Upper lobe of left lung (tissue), 6 donors: ENCODE measurements at regions not wholly inside any gene's neighbourhood (a gene's known extent, or its start where the extent isn't known, plus 50 kb on each side); places are given as distances from the start of the nearest gene placed in this dataset.

Source experiments
- ATAC-seq, 2 donors: fragments of 200-7000 bp; cut with Tn5 transposase; one replicate each; pipeline ENCODE4 v1.9.1; 2022; ENCODE audit warnings: mild to moderate bottlenecking in 2 of 2, moderate library complexity in 2 of 2; ENCODE audit not compliant: low FRiP score in 2 of 2
- DNase-seq, 2 donors: peaks; one replicate each; pipeline ENCODE4 v3.0.0-alpha.2; 2019 to 2020
- H3K27ac ChIP-seq, 4 donors: fragments of 200-600 bp; sonication (generic); one replicate each; pipeline ENCODE4 v1.5.1; 2016 to 2019
- H3K27me3 ChIP-seq, 4 donors: fragments of 200-600 bp; sonication (generic); one replicate each; pipeline ENCODE4 v1.5.1; 2017 to 2019
- H3K36me3 ChIP-seq, 4 donors: fragments of 200-600 bp; sonication (generic); one replicate each; pipeline ENCODE4 v1.5.1; 2016 to 2019
- H3K4me1 ChIP-seq, 4 donors: fragments of 200-600 bp; sonication (generic); one replicate each; pipeline ENCODE4 v1.5.1; 2018 to 2019
- H3K4me3 ChIP-seq, 4 donors: fragments of 200-600 bp; sonication (generic); one replicate each; pipeline ENCODE4 v1.5.1; 2017 to 2019; ENCODE audit warnings: mild to moderate bottlenecking in 2 of 4, moderate library complexity in 1 of 4
- H3K9me3 ChIP-seq, 4 donors: fragments of 200-600 bp; sonication (generic); one replicate each; pipeline ENCODE4 v1.5.1; 2018 to 2019
- EP300 ChIP-seq, 4 donors: sonication (generic); formaldehyde crosslinking; IDR thresholded peaks; one replicate each; pipeline ENCODE4 v1.5.1; 2017; ENCODE audit warnings: antibody characterized with exemption in 4 of 4, control low read depth in 2 of 4
- POLR2A ChIP-seq, 4 donors: fragments of 450-650 bp; IDR thresholded peaks; one replicate each; pipeline ENCODE4 v1.5.1; 2016 to 2017; ENCODE audit warnings: antibody characterized with exemption in 4 of 4, mild to moderate bottlenecking in 2 of 4
- POLR2AphosphoS5 ChIP-seq, 2 donors: sonication (generic); formaldehyde crosslinking; IDR thresholded peaks; one replicate each; pipeline ENCODE4 v1.5.1; 2017; ENCODE audit warnings: antibody characterized with exemption in 2 of 2
- WGBS, 2 donors: methylation state at CpG; one replicate each; pipeline ENCODE4 v1.1.5; 2017 to 2018; 5-methylcytosine and 5-hydroxymethylcytosine counted together
- TF ChIP-seq, protein P1 (sequence below), 6 experiments: fragments of 450-650 bp in 4 of 6; fragments of 200-600 bp in 2 of 6; sonication (generic) in 2 of 6; IDR thresholded peaks; one replicate each; pipeline ENCODE4 v1.5.1; 2016 to 2019; ENCODE audit warnings: antibody characterized with exemption in 6 of 6
- donor health status: DM: no; HTN: no; CAD: no; lungs with moderate emphysema.
- donor health status: DM: no; HTN: yes; CAD: no; lungs with severe emphysema.

DNA sequence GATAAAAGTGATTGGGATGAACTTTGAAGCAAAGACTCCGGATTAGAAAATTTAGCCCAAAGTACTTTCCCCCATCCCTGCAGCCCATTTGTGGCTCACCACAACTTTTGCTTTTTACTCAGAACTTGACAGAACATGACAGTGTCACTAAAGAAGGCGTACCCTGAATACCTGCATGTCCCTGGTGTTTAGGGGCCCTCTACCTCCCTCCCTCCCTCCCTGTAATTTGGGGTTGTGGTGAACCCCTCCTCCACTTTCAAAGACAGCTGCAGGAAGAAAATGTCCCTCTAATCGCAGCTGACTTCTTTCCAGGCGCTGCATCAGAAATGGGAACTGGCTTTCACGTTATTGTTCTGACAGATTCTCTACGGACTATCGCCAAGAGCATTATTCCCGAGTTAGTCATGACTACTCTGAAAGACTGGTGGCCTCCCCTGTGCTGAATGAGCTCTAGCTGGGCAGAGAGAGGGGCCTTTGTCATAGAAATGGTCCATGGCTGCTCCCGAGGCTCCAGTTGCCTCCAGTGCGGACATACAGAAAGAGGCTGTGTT, 93.2 kb upstream of the ARHGEF3 start:
- no peak for ATAC-seq

DNA sequence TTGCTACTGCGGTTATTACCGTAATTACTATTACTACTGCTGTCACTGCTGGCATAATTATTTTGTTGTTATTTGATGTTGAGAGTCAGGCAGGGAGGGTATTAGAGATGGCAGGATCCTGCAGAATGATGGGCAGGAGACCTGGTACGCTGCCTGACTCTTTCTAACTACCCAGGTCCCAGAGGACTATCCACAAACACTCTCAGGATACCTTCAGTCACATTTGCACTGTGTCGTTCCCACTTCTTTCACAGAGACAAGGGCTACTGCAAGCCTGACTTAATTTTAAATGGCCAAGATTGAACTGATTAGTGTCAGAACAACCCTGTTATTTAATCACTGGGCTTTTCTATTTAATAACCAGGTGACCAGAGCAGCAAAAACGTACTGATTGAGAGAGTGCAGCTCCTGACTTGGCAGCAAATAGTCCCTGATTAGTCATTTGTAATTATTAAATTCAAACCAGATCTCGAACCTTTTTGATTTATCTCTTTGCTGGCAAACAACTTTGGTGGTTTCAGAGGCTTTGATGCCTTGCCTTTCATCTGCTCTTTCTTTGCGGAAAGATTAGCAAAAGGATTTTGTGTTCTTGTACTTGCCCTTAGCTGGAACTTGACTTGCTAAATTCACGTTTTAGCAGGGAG, 88.8 kb upstream of the ARHGEF3 start:
- ATAC-seq = no peak
- WGBS, 2 donors = 67 to 76% methylated on average over 8 of the region's 8 CpGs
- no peaks in the 10 kb centered on the region for H3K9me3 ChIP-seq

More for the DNA sequence above, 93.2 kb upstream of the ARHGEF3 start:
- Histone ChIP-seq H3K4me1 (no peaks in the 10 kb centered on the region), H3K27me3 (no peaks in the 10 kb centered on the region), H3K9me3 (no peaks in the 10 kb centered on the region), H3K4me3 (no peak overlapping the region), H3K36me3 (no peaks in the 10 kb centered on the region), H3K27ac (no peak overlapping the region)
- TF ChIP-seq EP300 (IDR thresholded peaks at IDR 0.05) (no peak), POLR2AphosphoS5 (IDR thresholded peaks at IDR 0.05) (no peak), POLR2A (IDR thresholded peaks at IDR 0.05) (no peak)
- TF ChIP-seq, protein P1, sequence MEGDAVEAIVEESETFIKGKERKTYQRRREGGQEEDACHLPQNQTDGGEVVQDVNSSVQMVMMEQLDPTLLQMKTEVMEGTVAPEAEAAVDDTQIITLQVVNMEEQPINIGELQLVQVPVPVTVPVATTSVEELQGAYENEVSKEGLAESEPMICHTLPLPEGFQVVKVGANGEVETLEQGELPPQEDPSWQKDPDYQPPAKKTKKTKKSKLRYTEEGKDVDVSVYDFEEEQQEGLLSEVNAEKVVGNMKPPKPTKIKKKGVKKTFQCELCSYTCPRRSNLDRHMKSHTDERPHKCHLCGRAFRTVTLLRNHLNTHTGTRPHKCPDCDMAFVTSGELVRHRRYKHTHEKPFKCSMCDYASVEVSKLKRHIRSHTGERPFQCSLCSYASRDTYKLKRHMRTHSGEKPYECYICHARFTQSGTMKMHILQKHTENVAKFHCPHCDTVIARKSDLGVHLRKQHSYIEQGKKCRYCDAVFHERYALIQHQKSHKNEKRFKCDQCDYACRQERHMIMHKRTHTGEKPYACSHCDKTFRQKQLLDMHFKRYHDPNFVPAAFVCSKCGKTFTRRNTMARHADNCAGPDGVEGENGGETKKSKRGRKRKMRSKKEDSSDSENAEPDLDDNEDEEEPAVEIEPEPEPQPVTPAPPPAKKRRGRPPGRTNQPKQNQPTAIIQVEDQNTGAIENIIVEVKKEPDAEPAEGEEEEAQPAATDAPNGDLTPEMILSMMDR (IDR thresholded peaks at IDR 0.05) = no peak
- WGBS, 2 donors = 51 to 70% methylated on average over 10 of the region's 10 CpGs
- no peak for DNase-seq

DNA sequence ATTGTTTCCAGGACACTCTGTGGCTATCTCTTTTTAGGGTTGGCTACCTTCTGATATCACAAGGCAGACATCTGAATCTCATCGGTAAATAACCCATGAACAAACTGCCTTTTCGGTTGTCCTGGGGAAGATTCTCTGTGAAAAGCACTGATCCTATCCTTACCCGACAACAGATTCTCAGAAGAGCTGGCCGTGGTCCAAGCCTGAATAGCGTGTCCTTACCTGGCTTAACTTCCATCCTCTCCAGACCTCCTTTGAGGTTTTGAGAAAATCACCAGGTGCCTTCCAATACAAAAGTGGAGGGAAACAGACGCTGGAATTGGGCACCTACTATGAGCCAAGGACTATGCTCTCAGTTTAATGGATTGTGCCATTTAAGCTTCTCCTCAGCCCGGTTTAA, 87.4 kb upstream of the ARHGEF3 start:
- TF ChIP-seq, protein P1 (IDR thresholded peaks at IDR 0.05) = no peak
- TF ChIP-seq POLR2A (IDR thresholded peaks at IDR 0.05) (no peak), POLR2AphosphoS5 (IDR thresholded peaks at IDR 0.05) (no peak), EP300 (IDR thresholded peaks at IDR 0.05) (no peak)
- Histone ChIP-seq H3K4me1 (peaks cover 0 to 8% (median 4%) of the 10 kb centered on the region in 4 donors), H3K36me3 (no peaks in the 10 kb centered on the region), H3K4me3 (no peak overlapping the region), H3K27ac (no peak overlapping the region), H3K9me3 (no peaks in the 10 kb centered on the region), H3K27me3 (no peaks in the 10 kb centered on the region)
- DNase-seq (no peak), ATAC-seq (no peak)
- 73 to 78% methylated on average over 7 of the region's 7 CpGs for WGBS, 2 donors

More for the DNA sequence above, 88.8 kb upstream of the ARHGEF3 start:
- no peaks in the 10 kb centered on the region for H3K36me3 ChIP-seq
- no peak overlapping the region for H3K27ac ChIP-seq
- no peak overlapping the region for H3K4me3 ChIP-seq
- DNase-seq = no peak
- no peaks in the 10 kb centered on the region for H3K27me3 ChIP-seq
- peaks cover 0 to 8% (median 4%) of the 10 kb centered on the region in 4 donors for H3K4me1 ChIP-seq
- TF ChIP-seq POLR2A (IDR thresholded peaks at IDR 0.05) (no peak), POLR2AphosphoS5 (IDR thresholded peaks at IDR 0.05) (no peak), EP300 (IDR thresholded peaks at IDR 0.05) (no peak)
- TF ChIP-seq, protein P1 (IDR thresholded peaks at IDR 0.05) = no peak

DNA sequence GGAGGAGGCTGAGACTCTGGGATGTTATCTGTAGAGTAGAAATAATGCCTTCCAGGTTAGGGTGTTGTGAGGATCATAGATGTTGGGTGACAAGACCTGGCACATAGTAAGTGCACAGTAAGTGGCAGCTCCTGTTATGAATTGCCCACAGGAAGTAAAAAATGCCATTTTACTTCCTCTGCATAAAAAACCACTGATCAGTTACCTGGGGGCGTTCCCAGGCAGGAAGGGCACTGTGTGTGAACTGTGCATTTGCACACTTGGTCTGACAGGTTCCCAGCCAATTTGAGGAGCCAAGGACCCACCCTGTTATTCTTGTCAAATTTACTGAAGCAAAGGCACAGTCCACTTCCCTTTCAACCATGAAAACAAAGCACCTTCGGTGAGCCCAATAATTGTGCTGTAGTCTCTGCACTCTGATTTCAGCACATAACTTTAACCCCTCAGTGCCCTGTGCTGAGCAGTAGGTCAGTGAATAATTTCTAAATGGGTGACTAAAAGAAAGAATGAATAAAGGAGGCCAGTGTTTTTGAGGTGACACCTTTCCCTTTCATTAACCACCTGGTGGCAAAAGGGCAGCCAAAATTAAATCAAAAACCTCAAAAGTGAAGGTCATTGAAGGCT, 85.8 kb upstream of the ARHGEF3 start:
- ATAC-seq = no peak
- Histone ChIP-seq H3K4me3 (no peak overlapping the region), H3K9me3 (no peaks in the 10 kb centered on the region), H3K27ac (no peak overlapping the region), H3K4me1 (peaks cover 0 to 8% (median 4%) of the 10 kb centered on the region in 4 donors), H3K27me3 (no peaks in the 10 kb centered on the region), H3K36me3 (no peaks in the 10 kb centered on the region)
- DNase-seq = no peak
- TF ChIP-seq POLR2AphosphoS5 (IDR thresholded peaks at IDR 0.05) = no peak
- 23 to 27% methylated on average over 2 of the region's 2 CpGs for WGBS, 2 donors

DNA sequence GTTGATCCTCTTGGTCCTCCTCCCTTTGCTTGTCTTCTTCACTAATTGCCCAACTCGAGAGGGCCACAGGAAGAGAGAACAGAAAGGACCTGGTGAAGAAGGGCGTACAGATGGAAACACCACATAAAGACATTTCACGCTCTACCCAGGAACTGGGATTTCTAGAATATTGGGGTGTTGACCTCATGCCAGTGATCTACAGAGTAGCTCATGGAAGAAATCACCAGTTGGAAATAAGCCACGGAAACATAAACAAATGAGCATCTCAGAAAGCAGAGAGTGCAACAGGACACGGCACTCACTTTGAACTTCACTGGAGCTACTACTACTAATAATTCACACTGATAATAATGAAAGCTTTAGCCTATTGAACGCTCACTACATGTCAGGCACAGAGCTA, 84.6 kb upstream of the ARHGEF3 start:
- Histone ChIP-seq H3K27ac (no peak overlapping the region), H3K4me1 (peaks cover 0 to 8% (median 4%) of the 10 kb centered on the region in 4 donors), H3K4me3 (no peak overlapping the region), H3K36me3 (no peaks in the 10 kb centered on the region), H3K27me3 (no peaks in the 10 kb centered on the region), H3K9me3 (no peaks in the 10 kb centered on the region)
- 58 to 61% methylated on average over 6 of the region's 6 CpGs for WGBS, 2 donors
- no peak for TF ChIP-seq POLR2A (IDR thresholded peaks at IDR 0.05)
- no peak for TF ChIP-seq POLR2AphosphoS5 (IDR thresholded peaks at IDR 0.05)
- no peak for TF ChIP-seq EP300 (IDR thresholded peaks at IDR 0.05)
- TF ChIP-seq, protein P1 (IDR thresholded peaks at IDR 0.05) = no peak
- ATAC-seq (no peak), DNase-seq (no peak)
